Ovary (tissue), 3 donors: ENCODE measurements at regions not wholly inside any gene's neighbourhood (a gene's known extent, or its start where the extent isn't known, plus 50 kb on each side); places are given as distances from the start of the nearest gene placed in this dataset.

Experiments
- CTCF ChIP-seq, 3 donors: fragments of 450-650 bp in 2 of 3; fragments of 200-600 bp in 1 of 3; IDR thresholded peaks; one replicate each; pipeline versions ENCODE4 v1.5.1 to v1.8.0; 2016 to 2022; ENCODE audit warnings: antibody characterized with exemption in 3 of 3, mild to moderate bottlenecking in 1 of 3
- EP300 ChIP-seq: sonication (generic); formaldehyde crosslinking; IDR thresholded peaks from one replicate; pipeline ENCODE4 v1.6.1; 2017; ENCODE audit warnings: antibody characterized with exemption
- POLR2A ChIP-seq: fragments of 450-650 bp; IDR thresholded peaks from one replicate; pipeline ENCODE4 v1.6.1; 2017; ENCODE audit warnings: antibody characterized with exemption, mild to moderate bottlenecking, moderate library complexity
- donor health status: DM: no; HTN: no; CAD: no.

GRCh38 chr5:17895288-17896033 lies 261.2 kb downstream of the TAF11L14 start:
- no peak for TF ChIP-seq CTCF (IDR thresholded peaks at IDR 0.05)
- no peak for TF ChIP-seq POLR2A
- TF ChIP-seq EP300: no peak
